Loucy (cell line): ENCODE measurements at regions not wholly inside any gene's neighbourhood (a gene's known extent, or its start where the extent isn't known, plus 50 kb on each side); places are given as distances from the start of the nearest gene placed in this dataset.

ENCODE experiments used
- H2AFZ ChIP-seq: fragments of 200-600 bp; sonication (generic); 2 replicates; pipeline ENCODE4 v1.6.0; 2016; ENCODE audit warnings: antibody characterized with exemption, mild to moderate bottlenecking, low read length, moderate library complexity
- H3F3A ChIP-seq: fragments of 200-600 bp; 2 replicates; pipeline ENCODE4 v1.6.0; 2016; ENCODE audit warnings: antibody characterized with exemption, low read depth, mild to moderate bottlenecking
- H3K27me3 ChIP-seq: fragments of 200-600 bp; sonication (generic); 2 replicates; pipeline ENCODE4 v1.6.1; 2014; ENCODE audit warnings: low read length, mild to moderate bottlenecking; ENCODE audit not compliant: insufficient read depth, poor library complexity, severe bottlenecking
- H3K36me3 ChIP-seq: fragments of 200-600 bp; sonication (generic); 2 replicates; pipeline ENCODE4 v1.6.1; 2016; ENCODE audit warnings: low read length; ENCODE audit not compliant: insufficient read depth
- H3K4me1 ChIP-seq: fragments of 200-600 bp; sonication (generic); 2 replicates; pipeline ENCODE4 v1.5.1; 2014; ENCODE audit warnings: low read length, mild to moderate bottlenecking; ENCODE audit not compliant: insufficient read depth, poor library complexity, severe bottlenecking
- H3K4me2 ChIP-seq: fragments of 200-600 bp; sonication (generic); 2 replicates; pipeline ENCODE4 v1.6.0; 2014; ENCODE audit warnings: antibody characterized with exemption, low read length, low read depth, mild to moderate bottlenecking; ENCODE audit not compliant: poor library complexity, severe bottlenecking
- H3K4me3 ChIP-seq: fragments of 200-600 bp; sonication (generic); 2 replicates; pipeline ENCODE4 v1.5.1; 2014; ENCODE audit warnings: low read length, mild to moderate bottlenecking, mixed read lengths; ENCODE audit not compliant: poor library complexity, severe bottlenecking
- H3K79me2 ChIP-seq: fragments of 200-600 bp; sonication (generic); 2 replicates; pipeline ENCODE4 v1.6.1; 2014; ENCODE audit warnings: low read length; ENCODE audit not compliant: insufficient read depth
- H3K9ac ChIP-seq: fragments of 200-600 bp; sonication (generic); 2 replicates; pipeline ENCODE4 v1.6.0; 2014; ENCODE audit warnings: mild to moderate bottlenecking, low read depth, low read length, moderate library complexity; ENCODE audit not compliant: poor library complexity, severe bottlenecking
- H3K9me2 ChIP-seq: fragments of 200-600 bp; sonication (generic); replicated peaks from 2 replicates; pipeline ENCODE4 v1.6.1; 2016; ENCODE audit warnings: low read depth, low read length, mixed read lengths
- H3K9me3 ChIP-seq: fragments of 200-600 bp; sonication (generic); 2 replicates; pipeline ENCODE4 v1.6.1; 2014; ENCODE audit warnings: mild to moderate bottlenecking, antibody characterized with exemption, low read length, low read depth; ENCODE audit not compliant: insufficient read depth
- H4K20me1 ChIP-seq: fragments of 200-600 bp; sonication (generic); 2 replicates; pipeline ENCODE4 v1.6.0; 2014; ENCODE audit warnings: antibody characterized with exemption, low read length, mild to moderate bottlenecking; ENCODE audit not compliant: insufficient read depth, poor library complexity, severe bottlenecking
- CTCF ChIP-seq: fragments of 200-600 bp; sonication (generic); conservative IDR thresholded peaks from 2 replicates; pipeline ENCODE4 v1.5.1; 2014; ENCODE audit warnings: mild to moderate bottlenecking, antibody characterized with exemption, low read length
- EZH2phosphoT487 ChIP-seq: fragments of 200-600 bp; IDR thresholded peaks from 2 replicates; pipeline ENCODE4 v1.6.1; 2018; ENCODE audit warnings: antibody characterized with exemption, mild to moderate bottlenecking, moderate library complexity, borderline replicate concordance

GRCh38 chr5:88081877-88082276, 186.8 kb downstream of the TMEM161B start:
- Histone ChIP-seq H3K79me2 (no peaks in the 10 kb centered on the region), H3F3A (no peaks in the 10 kb centered on the region), H3K9me3 (no peaks in the 10 kb centered on the region), H3K4me1 (no peaks in the 10 kb centered on the region), H2AFZ (0 out of 2 replicates have a peak overlapping the region, but pooled peaks have one; percentile 23), H3K4me2 (no peak overlapping the region), H3K4me3 (no peak overlapping the region), H4K20me1 (no peaks in the 10 kb centered on the region), H3K9me2 (no peaks in the 10 kb centered on the region), H3K36me3 (no peaks in the 10 kb centered on the region), H3K9ac (no peak overlapping the region), H3K27me3 (no peaks in the 10 kb centered on the region)
- TF ChIP-seq CTCF (no peak), EZH2phosphoT487 (no peak)

- no peaks in the 10 kb centered on the region for H3K36me3 ChIP-seq
- H3K9me3 ChIP-seq = peaks cover 14% of the 10 kb centered on the region; the same call in 1 of the 2 replicates
- H3K79me2 ChIP-seq = no peaks in the 10 kb centered on the region
- no peak for TF ChIP-seq CTCF
- no peak for TF ChIP-seq EZH2phosphoT487
- H3K9ac ChIP-seq = no peak overlapping the region
- H4K20me1 ChIP-seq = no peaks in the 10 kb centered on the region
- H3F3A ChIP-seq = no peaks in the 10 kb centered on the region
- H3K9me2 ChIP-seq = no peaks in the 10 kb centered on the region
- no peaks in the 10 kb centered on the region for H3K27me3 ChIP-seq
- H3K4me2 ChIP-seq = no peak overlapping the region
- H2AFZ ChIP-seq = no peak overlapping the region
- H3K4me1 ChIP-seq = no peaks in the 10 kb centered on the region
- H3K4me3 ChIP-seq = no peak overlapping the region
These were observed 204.8 kb downstream of the TMEM161B start for GRCh38 chr5:88063813-88064212.

- Histone ChIP-seq H3K4me1 (no peaks in the 10 kb centered on the region), H3F3A (no peaks in the 10 kb centered on the region), H3K36me3 (no peaks in the 10 kb centered on the region), H3K9me3 (peaks cover 17% of the 10 kb centered on the region; the same call in 1 of the 2 replicates), H3K4me3 (no peak overlapping the region), H3K9ac (no peak overlapping the region), H3K9me2 (no peaks in the 10 kb centered on the region), H3K27me3 (no peaks in the 10 kb centered on the region), H4K20me1 (no peaks in the 10 kb centered on the region), H3K79me2 (no peaks in the 10 kb centered on the region), H2AFZ (no peak overlapping the region), H3K4me2 (no peak overlapping the region)
- TF ChIP-seq EZH2phosphoT487 (no peak), CTCF (no peak)
These were observed 208.5 kb downstream of the TMEM161B start for GRCh38 chr5:88060194-88060593.
